ENCODE measurements at regions not wholly inside any gene's neighbourhood (a gene's known extent, or its start where the extent isn't known, plus 50 kb on each side); places are given as distances from the start of the nearest gene placed in this dataset.

DNA sequence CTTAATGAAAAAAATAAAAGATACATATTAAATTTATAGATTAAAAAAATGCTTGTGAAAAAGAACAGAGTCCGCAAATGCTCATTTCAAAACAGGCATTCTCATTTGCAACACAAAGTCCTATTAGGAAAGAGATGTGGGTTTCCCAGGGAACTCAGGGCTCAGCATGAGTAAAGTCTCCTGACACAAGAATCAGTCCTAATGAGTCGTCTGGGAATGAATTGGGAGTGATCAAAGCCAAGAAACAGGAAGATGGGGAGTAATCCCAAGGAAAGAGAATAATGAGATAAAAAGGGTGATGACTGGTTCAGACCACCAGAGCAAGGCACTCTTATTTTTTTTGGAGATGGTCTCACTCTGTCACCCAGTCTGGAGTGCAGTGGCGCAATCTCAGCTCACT is 443.7 kb downstream of the NR2F2 start:
- Mint-ChIP-seq H3K4me1 (ENCODE audit: low read depth, unreplicated experiment) (no peaks in the 10 kb centered on the region), H3K4me3 (ENCODE audit: unreplicated experiment) (no peak overlapping the region), H3K36me3 (ENCODE audit: unreplicated experiment) (no peaks in the 10 kb centered on the region), H3K27me3 (ENCODE audit: unreplicated experiment) (peaks cover 2% of the 10 kb centered on the region), H3K9me3 (ENCODE audit: unreplicated experiment) (peaks cover 1% of the 10 kb centered on the region), H3K27ac (ENCODE audit: unreplicated experiment) (no peak overlapping the region)
- DNase-seq = no peak
- TF ChIP-seq, protein P1, sequence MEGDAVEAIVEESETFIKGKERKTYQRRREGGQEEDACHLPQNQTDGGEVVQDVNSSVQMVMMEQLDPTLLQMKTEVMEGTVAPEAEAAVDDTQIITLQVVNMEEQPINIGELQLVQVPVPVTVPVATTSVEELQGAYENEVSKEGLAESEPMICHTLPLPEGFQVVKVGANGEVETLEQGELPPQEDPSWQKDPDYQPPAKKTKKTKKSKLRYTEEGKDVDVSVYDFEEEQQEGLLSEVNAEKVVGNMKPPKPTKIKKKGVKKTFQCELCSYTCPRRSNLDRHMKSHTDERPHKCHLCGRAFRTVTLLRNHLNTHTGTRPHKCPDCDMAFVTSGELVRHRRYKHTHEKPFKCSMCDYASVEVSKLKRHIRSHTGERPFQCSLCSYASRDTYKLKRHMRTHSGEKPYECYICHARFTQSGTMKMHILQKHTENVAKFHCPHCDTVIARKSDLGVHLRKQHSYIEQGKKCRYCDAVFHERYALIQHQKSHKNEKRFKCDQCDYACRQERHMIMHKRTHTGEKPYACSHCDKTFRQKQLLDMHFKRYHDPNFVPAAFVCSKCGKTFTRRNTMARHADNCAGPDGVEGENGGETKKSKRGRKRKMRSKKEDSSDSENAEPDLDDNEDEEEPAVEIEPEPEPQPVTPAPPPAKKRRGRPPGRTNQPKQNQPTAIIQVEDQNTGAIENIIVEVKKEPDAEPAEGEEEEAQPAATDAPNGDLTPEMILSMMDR (IDR thresholded peaks at IDR 0.05; ENCODE audit: partially characterized antibody, unreplicated experiment) = no peak

DNA sequence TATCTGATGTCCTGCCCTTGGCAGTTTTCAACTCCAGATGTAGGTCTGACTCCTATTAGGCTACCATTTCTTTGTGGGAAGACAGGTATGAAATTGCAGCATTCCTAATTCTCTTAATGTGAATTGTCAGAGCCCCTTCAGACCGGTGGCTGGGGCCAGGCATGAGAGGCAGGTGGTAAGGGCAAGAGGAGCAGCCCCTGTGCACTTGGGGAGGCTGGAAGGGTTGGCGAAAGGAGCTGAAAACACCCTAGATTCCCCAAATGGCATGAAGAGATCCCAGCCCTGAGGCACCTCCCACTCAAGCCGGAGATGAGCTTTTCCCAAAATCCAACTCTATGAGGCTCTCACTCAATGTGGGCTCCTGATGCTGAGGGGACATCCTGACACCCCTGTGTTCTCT is 453.2 kb downstream of the NR2F2 start:
- Mint-ChIP-seq H3K4me3 (ENCODE audit: unreplicated experiment) (no peak overlapping the region), H3K27me3 (ENCODE audit: unreplicated experiment) (peaks cover 7% of the 10 kb centered on the region), H3K4me1 (ENCODE audit: low read depth, unreplicated experiment) (peaks cover 6% of the 10 kb centered on the region), H3K27ac (ENCODE audit: unreplicated experiment) (no peak overlapping the region), H3K9me3 (ENCODE audit: unreplicated experiment) (peaks cover 3% of the 10 kb centered on the region), H3K36me3 (ENCODE audit: unreplicated experiment) (peaks cover 5% of the 10 kb centered on the region)
- DNase-seq = no peak
- TF ChIP-seq, protein P1 (IDR thresholded peaks at IDR 0.05; ENCODE audit: partially characterized antibody, unreplicated experiment) = no peak

DNA sequence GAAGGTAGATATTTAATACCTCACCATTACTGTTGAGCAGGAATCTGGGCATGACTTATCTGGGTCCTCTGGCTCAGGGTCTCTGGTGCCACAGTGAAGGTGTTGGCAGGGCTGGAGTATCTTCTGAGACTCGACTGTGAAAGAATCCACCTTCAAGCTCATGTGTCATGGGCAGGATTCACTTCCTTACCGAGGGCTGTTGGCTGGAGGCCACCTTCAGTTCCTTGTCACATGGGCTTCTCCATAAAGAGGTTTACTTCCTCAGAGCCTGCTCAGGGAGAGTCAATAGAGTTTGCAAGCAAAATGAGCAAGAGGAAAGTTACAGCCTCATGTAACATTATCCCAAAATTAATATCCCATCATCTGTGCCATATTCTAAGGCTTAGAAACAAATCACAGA is 459.5 kb downstream of the NR2F2 start:
- no peak for DNase-seq
- no peaks in the 10 kb centered on the region for H3K36me3 Mint-ChIP-seq (ENCODE audit: unreplicated experiment)
- H3K27me3 Mint-ChIP-seq (ENCODE audit: unreplicated experiment) = no peaks in the 10 kb centered on the region
- TF ChIP-seq, protein P1 (IDR thresholded peaks at IDR 0.05; ENCODE audit: partially characterized antibody, unreplicated experiment) = no peak
- no peak overlapping the region for H3K27ac Mint-ChIP-seq (ENCODE audit: unreplicated experiment)
- no peaks in the 10 kb centered on the region for H3K9me3 Mint-ChIP-seq (ENCODE audit: unreplicated experiment)
- no peaks in the 10 kb centered on the region for H3K4me1 Mint-ChIP-seq (ENCODE audit: low read depth, unreplicated experiment)
- H3K4me3 Mint-ChIP-seq (ENCODE audit: unreplicated experiment) = no peak overlapping the region

DNA sequence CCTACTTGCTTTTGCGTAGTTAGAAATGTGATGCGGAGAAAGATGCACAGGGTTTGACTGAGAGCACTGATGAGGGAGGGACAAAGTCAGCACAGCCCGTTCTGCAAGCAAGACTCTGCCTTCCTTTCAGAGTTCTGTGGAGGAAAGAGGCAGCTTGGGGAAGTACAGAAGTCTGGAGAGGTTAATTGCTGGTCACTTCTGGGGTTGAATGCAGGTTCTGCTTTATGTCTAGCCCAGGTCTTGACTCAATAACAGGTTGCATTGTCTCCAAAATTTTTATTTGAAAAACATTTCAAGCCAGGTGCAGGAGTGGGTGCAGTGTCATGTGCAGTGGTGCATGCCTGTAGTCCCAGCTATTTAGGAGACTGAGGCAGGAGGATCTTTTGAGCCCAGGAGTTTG is 461.7 kb downstream of the NR2F2 start:
- Mint-ChIP-seq H3K27me3 (ENCODE audit: unreplicated experiment) (no peaks in the 10 kb centered on the region), H3K27ac (ENCODE audit: unreplicated experiment) (no peak overlapping the region), H3K4me3 (ENCODE audit: unreplicated experiment) (no peak overlapping the region), H3K36me3 (ENCODE audit: unreplicated experiment) (no peaks in the 10 kb centered on the region), H3K9me3 (ENCODE audit: unreplicated experiment) (no peaks in the 10 kb centered on the region), H3K4me1 (ENCODE audit: low read depth, unreplicated experiment) (peaks cover 1% of the 10 kb centered on the region)
- TF ChIP-seq, protein P1 (IDR thresholded peaks at IDR 0.05; ENCODE audit: partially characterized antibody, unreplicated experiment) = no peak
- no peak for DNase-seq

DNA sequence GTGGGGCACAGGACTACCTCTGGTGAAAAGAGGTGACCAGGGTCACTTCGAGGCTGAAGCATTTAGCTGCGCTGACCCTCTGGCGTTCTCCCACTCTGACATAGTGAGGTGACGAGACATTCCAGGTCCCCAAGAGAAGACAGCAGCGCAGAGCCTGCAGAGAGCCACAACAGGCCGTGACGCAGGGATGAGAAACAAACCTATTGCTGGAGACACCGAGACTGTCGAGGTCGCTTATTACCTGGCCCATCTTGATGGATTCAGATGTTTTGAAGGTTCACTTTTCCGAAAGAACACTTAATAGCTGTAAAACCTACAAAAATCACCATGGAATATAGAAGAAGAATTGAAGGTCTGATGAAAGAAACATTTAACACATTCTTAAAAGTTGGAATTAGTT is 466.3 kb downstream of the NR2F2 start:
- TF ChIP-seq, protein P1 (IDR thresholded peaks at IDR 0.05; ENCODE audit: partially characterized antibody, unreplicated experiment) = no peak
- Mint-ChIP-seq H3K4me1 (ENCODE audit: low read depth, unreplicated experiment) (peaks cover 3% of the 10 kb centered on the region), H3K36me3 (ENCODE audit: unreplicated experiment) (no peaks in the 10 kb centered on the region), H3K27ac (ENCODE audit: unreplicated experiment) (no peak overlapping the region), H3K27me3 (ENCODE audit: unreplicated experiment) (no peaks in the 10 kb centered on the region), H3K4me3 (ENCODE audit: unreplicated experiment) (no peak overlapping the region), H3K9me3 (ENCODE audit: unreplicated experiment) (no peaks in the 10 kb centered on the region)
- no peak for DNase-seq

Data from glutamatergic neuron (in vitro differentiated cells).